ENCODE measurements at regions not wholly inside any gene's neighbourhood (a gene's known extent, or its start where the extent isn't known, plus 50 kb on each side); places are given as distances from the start of the nearest gene placed in this dataset.

- no peaks in the 10 kb centered on the region for H3K27me3 ChIP-seq
- H3K36me3 ChIP-seq, result no peaks in the 10 kb centered on the region
- TF ChIP-seq, protein P1, sequence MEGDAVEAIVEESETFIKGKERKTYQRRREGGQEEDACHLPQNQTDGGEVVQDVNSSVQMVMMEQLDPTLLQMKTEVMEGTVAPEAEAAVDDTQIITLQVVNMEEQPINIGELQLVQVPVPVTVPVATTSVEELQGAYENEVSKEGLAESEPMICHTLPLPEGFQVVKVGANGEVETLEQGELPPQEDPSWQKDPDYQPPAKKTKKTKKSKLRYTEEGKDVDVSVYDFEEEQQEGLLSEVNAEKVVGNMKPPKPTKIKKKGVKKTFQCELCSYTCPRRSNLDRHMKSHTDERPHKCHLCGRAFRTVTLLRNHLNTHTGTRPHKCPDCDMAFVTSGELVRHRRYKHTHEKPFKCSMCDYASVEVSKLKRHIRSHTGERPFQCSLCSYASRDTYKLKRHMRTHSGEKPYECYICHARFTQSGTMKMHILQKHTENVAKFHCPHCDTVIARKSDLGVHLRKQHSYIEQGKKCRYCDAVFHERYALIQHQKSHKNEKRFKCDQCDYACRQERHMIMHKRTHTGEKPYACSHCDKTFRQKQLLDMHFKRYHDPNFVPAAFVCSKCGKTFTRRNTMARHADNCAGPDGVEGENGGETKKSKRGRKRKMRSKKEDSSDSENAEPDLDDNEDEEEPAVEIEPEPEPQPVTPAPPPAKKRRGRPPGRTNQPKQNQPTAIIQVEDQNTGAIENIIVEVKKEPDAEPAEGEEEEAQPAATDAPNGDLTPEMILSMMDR (IDR thresholded peaks at IDR 0.05), result no peak
- TF ChIP-seq POLR2A (IDR thresholded peaks at IDR 0.05), result no peak
- no peak for TF ChIP-seq POLR2AphosphoS5 (IDR thresholded peaks at IDR 0.05)
- H3K4me1 ChIP-seq, result no peaks in the 10 kb centered on the region
- no peak overlapping the region for H3K4me3 ChIP-seq
- H3K9me3 ChIP-seq, result no peaks in the 10 kb centered on the region
- H3K27ac ChIP-seq, result no peak overlapping the region
- intact Hi-C loops (cut with DNase I; ENCODE audit: low total_unique reads), result no loop called here
- no peak for DNase-seq (ENCODE audit: low spot score in 2 of 2)
These were observed 208.7 kb downstream of the LMX1A start for GRCh38 chr1:165147799-165148198.

- TF ChIP-seq, protein P1 (IDR thresholded peaks at IDR 0.05), result peak; percentile 26 to 72 (median 60)
- no peak for TF ChIP-seq POLR2A (IDR thresholded peaks at IDR 0.05)
- intact Hi-C loops (cut with DNase I; ENCODE audit: low total_unique reads), result no loop called here
- Histone ChIP-seq H3K4me1 (no peaks in the 10 kb centered on the region), H3K27me3 (no peaks in the 10 kb centered on the region), H3K27ac (no peak overlapping the region), H3K9me3 (no peaks in the 10 kb centered on the region), H3K36me3 (no peaks in the 10 kb centered on the region), H3K4me3 (no peak overlapping the region)
- peak in 1 of 2 donors; percentile 37 for DNase-seq (ENCODE audit: low spot score in 2 of 2)
These were observed 211.6 kb downstream of the LMX1A start for GRCh38 chr1:165144757-165145397.

- Histone ChIP-seq H3K36me3 (no peaks in the 10 kb centered on the region), H3K27ac (no peak overlapping the region), H3K4me1 (no peaks in the 10 kb centered on the region), H3K27me3 (peaks cover 0 to 5% of the 10 kb centered on the region in 2 donors), H3K9me3 (no peaks in the 10 kb centered on the region), H3K4me3 (no peak overlapping the region)
- DNase-seq (ENCODE audit: low spot score in 2 of 2), result no peak
- no peak for TF ChIP-seq POLR2AphosphoS5 (IDR thresholded peaks at IDR 0.05)
- TF ChIP-seq, protein P1 (IDR thresholded peaks at IDR 0.05), result peak in 2 of 3 donors; percentile 19 to 21
- intact Hi-C loops (cut with DNase I; ENCODE audit: low total_unique reads), result no loop called here
These were observed 213.0 kb downstream of the LMX1A start for GRCh38 chr1:165143437-165144065.

- H3K27me3 ChIP-seq, result peaks cover 0 to 5% of the 10 kb centered on the region in 2 donors
- H3K4me3 ChIP-seq, result no peak overlapping the region
- H3K9me3 ChIP-seq, result no peaks in the 10 kb centered on the region
- H3K4me1 ChIP-seq, result no peaks in the 10 kb centered on the region
- intact Hi-C loops (cut with DNase I; ENCODE audit: low total_unique reads), result no loop called here
- no peak for DNase-seq (ENCODE audit: low spot score in 2 of 2)
- no peaks in the 10 kb centered on the region for H3K36me3 ChIP-seq
- no peak overlapping the region for H3K27ac ChIP-seq
- TF ChIP-seq POLR2A (IDR thresholded peaks at IDR 0.05) (no peak), POLR2AphosphoS5 (IDR thresholded peaks at IDR 0.05) (no peak)
- TF ChIP-seq, protein P1 (IDR thresholded peaks at IDR 0.05), result no peak
These were observed 217.6 kb downstream of the LMX1A start for GRCh38 chr1:165138960-165139359.

DNA sequence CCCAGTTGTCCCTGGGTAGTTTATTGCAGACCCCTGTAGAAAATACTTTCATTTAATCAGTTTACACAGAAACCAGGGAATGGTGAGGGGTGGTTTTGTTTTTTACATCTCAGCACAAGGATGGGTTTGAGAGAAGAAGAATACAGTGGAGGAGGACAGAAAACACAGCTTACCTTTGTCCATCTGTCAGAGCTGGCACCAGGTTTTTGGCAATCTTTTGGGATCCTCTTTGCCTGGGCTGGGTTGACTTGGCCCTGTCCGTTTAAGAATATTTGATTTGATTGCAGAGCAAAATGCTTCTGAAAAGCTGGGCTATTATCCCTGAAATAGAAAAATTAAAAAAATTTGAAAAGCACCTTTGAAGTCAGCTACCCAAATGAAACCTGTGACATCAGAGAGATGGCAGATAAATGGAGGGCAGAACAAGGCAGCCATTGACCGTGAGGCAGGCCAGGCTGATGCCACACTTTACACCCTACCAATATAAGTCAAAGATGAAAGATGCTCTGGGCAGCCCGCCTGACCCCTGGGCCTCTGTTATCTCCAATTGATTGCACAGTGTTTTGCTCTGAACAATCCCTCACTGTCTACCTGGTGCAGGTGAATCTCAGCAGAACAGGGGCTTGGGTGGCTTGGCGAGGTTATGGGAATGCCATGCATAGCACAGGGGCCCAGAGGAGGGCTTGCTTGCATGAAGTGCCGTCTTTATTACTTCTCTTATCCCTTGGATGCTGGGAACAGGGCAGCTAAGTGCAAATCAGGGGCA is 218.8 kb downstream of the LMX1A start:
- no peaks in the 10 kb centered on the region for H3K36me3 ChIP-seq
- DNase-seq (ENCODE audit: low spot score in 2 of 2), result no peak
- H3K4me1 ChIP-seq, result no peaks in the 10 kb centered on the region
- H3K9me3 ChIP-seq, result no peaks in the 10 kb centered on the region
- no peak overlapping the region for H3K4me3 ChIP-seq
- H3K27me3 ChIP-seq, result peaks cover 0 to 5% of the 10 kb centered on the region in 2 donors
- TF ChIP-seq, protein P1 (IDR thresholded peaks at IDR 0.05), result no peak
- TF ChIP-seq POLR2AphosphoS5 (IDR thresholded peaks at IDR 0.05), result no peak
- no peak for TF ChIP-seq POLR2A (IDR thresholded peaks at IDR 0.05)
- intact Hi-C loops (cut with DNase I; ENCODE audit: low total_unique reads), result no loop called here
- H3K27ac ChIP-seq, result no peak overlapping the region
